Mucosa of rectum (tissue), 2 donors: ENCODE measurements at regions not wholly inside any gene's neighbourhood (a gene's known extent, or its start where the extent isn't known, plus 50 kb on each side); places are given as distances from the start of the nearest gene placed in this dataset.
"Not testable (repeated sequence)": the region's sequence is repeated elsewhere in the genome, so short reads cannot be mapped to it uniquely, and the experiment has no call there.

Experiments used
- H3K27ac ChIP-seq, 2 donors: one replicate each; pipeline ENCODE4 v1.7.0; 2013; ENCODE audit warnings: inconsistent platforms in 2 of 2, low read depth in 2 of 2, low read length in 2 of 2
- H3K27me3 ChIP-seq, 2 donors: one replicate each; pipeline ENCODE4 v1.7.0; 2013; ENCODE audit warnings: low read length in 2 of 2; ENCODE audit not compliant: control insufficient read depth in 2 of 2, insufficient read depth in 2 of 2
- H3K36me3 ChIP-seq, 2 donors: one replicate each; pipeline ENCODE4 v1.7.0; 2013; ENCODE audit warnings: low read length in 2 of 2; ENCODE audit not compliant: control insufficient read depth in 2 of 2, insufficient read depth in 2 of 2
- H3K4me1 ChIP-seq, 2 donors: one replicate each; pipeline ENCODE4 v1.7.0; 2013; ENCODE audit warnings: low read length in 2 of 2, mild to moderate bottlenecking in 1 of 2; ENCODE audit not compliant: control insufficient read depth in 2 of 2, insufficient read depth in 2 of 2
- H3K4me3 ChIP-seq, 2 donors: one replicate each; pipeline ENCODE4 v1.7.0; 2013; ENCODE audit warnings: low read length in 2 of 2
- H3K9ac ChIP-seq, 2 donors: one replicate each; pipeline ENCODE4 v1.7.0; 2013; ENCODE audit warnings: low read length in 2 of 2, low read depth in 1 of 2, mild to moderate bottlenecking in 1 of 2
- H3K9me3 ChIP-seq, 2 donors: one replicate each; pipeline ENCODE4 v1.7.0; 2013; ENCODE audit warnings: low read length in 2 of 2; ENCODE audit not compliant: control insufficient read depth in 2 of 2
- donor health status: healthy.
- donor health status: Normal muscosa, but diverticular disease.

DNA sequence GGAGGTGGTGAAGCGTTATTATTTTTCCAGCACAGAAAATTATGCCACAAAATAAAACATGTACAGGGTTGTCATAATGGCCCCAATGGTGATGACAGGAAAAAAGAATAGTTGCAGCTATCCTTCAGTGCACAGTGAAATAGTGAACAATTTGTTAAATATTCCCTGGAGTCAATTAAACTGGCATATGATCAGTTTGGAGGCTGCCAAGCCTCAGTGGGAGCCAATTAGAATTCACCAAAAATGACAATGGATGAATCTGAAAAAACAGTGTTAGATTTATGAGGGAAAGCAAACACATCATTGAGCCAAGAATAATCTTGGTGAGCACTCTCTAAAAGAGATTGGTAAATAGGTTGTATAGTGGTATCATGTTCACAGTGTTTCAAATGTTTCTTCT is 146.3 kb downstream of the OTUD1 start:
- Histone ChIP-seq H3K9me3 (no peaks in the 10 kb centered on the region), H3K4me3 (no peak overlapping the region), H3K27me3 (no peaks in the 10 kb centered on the region)

DNA sequence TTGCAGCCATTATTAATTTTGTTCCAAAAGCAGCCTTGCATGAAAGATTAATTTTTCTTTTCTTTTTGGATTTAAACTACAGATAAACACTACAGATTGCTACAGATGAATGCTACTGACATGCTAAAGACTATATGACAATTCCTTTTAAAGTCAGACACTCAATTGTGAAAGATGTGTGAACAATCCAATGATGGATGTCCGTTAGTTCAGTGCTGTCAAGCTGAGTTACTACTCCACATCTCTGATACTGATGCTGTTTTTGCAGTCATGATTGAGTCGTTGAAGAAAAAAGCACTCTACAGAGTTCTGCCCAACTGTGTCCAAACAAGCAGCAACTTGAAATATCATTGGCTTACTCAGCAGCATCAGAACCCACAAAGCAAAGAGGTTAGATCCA is 146.8 kb downstream of the OTUD1 start:
- no peaks in the 10 kb centered on the region for H3K4me1 ChIP-seq
- no peak overlapping the region for H3K9ac ChIP-seq
- H3K36me3 ChIP-seq: no peaks in the 10 kb centered on the region
- no peak overlapping the region for H3K27ac ChIP-seq
- H3K9me3 ChIP-seq: no peaks in the 10 kb centered on the region
- H3K27me3 ChIP-seq: no peaks in the 10 kb centered on the region
- no peak overlapping the region for H3K4me3 ChIP-seq

More for the DNA sequence above, 146.3 kb downstream of the OTUD1 start:
- no peaks in the 10 kb centered on the region for H3K36me3 ChIP-seq
- no peak overlapping the region for H3K27ac ChIP-seq
- no peaks in the 10 kb centered on the region for H3K4me1 ChIP-seq
- no peak overlapping the region for H3K9ac ChIP-seq

- not testable (repeated sequence) for H3K9me3 ChIP-seq, H3K27ac ChIP-seq, H3K27me3 ChIP-seq, H3K36me3 ChIP-seq, H3K4me3 ChIP-seq, H3K4me1 ChIP-seq, H3K9ac ChIP-seq
Observed at GRCh38 chr10:23595278-23595677, 156.4 kb downstream of the OTUD1 start.

- Histone ChIP-seq H3K4me3 (no peak overlapping the region), H3K4me1 (no peaks in the 10 kb centered on the region), H3K36me3 (no peaks in the 10 kb centered on the region), H3K9ac (no peak overlapping the region), H3K27ac (no peak overlapping the region), H3K27me3 (no peaks in the 10 kb centered on the region), H3K9me3 (no peaks in the 10 kb centered on the region)
Observed at GRCh38 chr10:23604613-23605012, 165.7 kb downstream of the OTUD1 start.

GRCh38 chr10:23606456-23606855 is 167.6 kb downstream of the OTUD1 start:
- Histone ChIP-seq H3K9me3 (no peaks in the 10 kb centered on the region), H3K27ac (no peak overlapping the region), H3K36me3 (no peaks in the 10 kb centered on the region), H3K4me3 (no peak overlapping the region), H3K4me1 (no peaks in the 10 kb centered on the region), H3K9ac (no peak overlapping the region), H3K27me3 (no peaks in the 10 kb centered on the region)

DNA sequence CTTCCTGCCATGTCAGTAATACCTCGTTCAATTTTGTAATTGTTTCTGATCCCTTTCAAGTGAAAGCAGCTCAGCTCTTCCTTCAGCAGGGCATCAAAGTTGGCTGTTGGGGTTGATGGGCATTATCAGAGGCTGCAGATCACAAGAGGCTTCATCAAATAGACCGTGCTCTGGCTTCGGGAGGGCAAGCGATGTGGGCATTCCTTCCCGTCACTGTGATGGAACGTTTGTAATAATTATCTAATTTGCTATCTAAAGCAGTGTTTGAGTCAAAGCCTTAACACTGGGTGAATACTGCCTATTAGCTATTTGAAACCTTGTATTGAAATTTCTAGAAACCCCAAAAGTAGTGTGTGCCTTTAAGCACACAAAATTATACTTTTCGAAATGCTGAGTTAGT is 170.1 kb downstream of the OTUD1 start:
- no peak overlapping the region for H3K27ac ChIP-seq
- no peaks in the 10 kb centered on the region for H3K4me1 ChIP-seq
- no peaks in the 10 kb centered on the region for H3K27me3 ChIP-seq
- H3K4me3 ChIP-seq: no peak overlapping the region
- no peak overlapping the region for H3K9ac ChIP-seq
- no peaks in the 10 kb centered on the region for H3K9me3 ChIP-seq
- no peaks in the 10 kb centered on the region for H3K36me3 ChIP-seq

DNA sequence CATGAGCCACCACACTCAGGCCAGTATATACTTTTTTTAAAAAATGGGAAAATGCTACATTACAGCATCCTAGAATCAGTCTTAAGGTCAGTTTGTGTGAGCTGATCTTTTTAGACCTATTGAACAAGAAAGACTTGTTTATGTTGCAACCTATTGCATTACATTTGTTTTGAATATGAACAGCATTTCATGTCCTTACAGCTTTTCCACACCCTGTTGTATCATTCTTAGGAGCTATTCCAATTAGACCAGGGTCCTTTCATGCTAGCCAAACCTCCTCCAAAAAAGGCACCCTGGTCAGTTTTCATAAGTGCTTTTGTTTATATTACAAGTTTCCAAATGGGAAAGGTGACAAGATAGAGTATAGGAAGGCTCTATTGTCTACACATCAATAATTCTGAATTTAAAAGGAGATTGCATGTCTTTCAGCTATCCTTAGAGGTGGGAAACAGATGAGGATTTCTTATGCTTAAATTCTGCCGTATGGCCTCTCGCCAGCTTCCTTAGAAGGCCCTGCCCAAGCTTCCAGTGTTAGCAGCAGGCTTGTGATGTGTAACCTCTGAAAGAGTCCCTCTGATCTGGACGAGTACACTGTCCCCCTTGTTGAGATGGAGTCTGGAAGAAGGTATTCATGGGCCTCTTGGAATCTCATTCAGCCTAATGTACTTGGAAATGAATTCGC is 171.9 kb downstream of the OTUD1 start:
- no peaks in the 10 kb centered on the region for H3K9me3 ChIP-seq
- no peaks in the 10 kb centered on the region for H3K4me1 ChIP-seq
- H3K36me3 ChIP-seq: no peaks in the 10 kb centered on the region
- no peak overlapping the region for H3K9ac ChIP-seq
- no peaks in the 10 kb centered on the region for H3K27me3 ChIP-seq
- no peak overlapping the region for H3K4me3 ChIP-seq
- no peak overlapping the region for H3K27ac ChIP-seq

DNA sequence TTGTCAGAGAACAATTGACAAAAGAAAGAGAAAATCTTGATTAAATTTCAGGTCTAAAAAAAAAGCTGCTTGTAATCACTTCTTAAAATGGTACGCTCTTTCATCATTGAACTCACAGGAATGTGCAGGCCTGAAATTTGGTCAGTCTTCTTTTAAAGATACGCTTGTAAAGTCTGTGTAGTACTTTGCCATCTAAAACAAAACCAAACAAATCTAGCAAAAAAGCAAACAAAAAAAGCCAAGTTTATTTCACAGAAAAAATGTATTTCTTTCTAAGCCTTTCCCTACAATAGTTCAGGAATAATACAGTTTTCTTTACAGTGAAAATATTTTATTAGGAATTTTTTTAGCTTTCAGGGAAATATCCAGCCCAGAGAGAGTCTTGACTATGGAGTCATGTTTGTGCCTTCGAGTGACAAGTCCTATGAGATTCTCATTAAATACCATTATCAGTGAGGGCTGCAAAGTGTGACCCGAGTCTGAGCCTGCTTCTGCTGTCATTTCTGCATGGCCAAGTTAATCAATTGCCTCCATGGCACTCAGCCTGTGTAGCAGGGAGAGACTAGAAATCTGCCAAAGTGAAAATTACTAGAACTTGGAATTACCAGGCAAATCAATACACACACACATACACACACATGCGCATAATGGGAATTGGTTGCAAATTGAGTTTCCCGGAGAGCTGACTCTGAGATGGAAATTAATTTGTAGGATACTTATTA is 172.6 kb downstream of the OTUD1 start:
- Histone ChIP-seq H3K27ac (no peak overlapping the region), H3K4me3 (no peak overlapping the region), H3K27me3 (no peaks in the 10 kb centered on the region), H3K4me1 (no peaks in the 10 kb centered on the region), H3K9me3 (no peaks in the 10 kb centered on the region), H3K9ac (no peak overlapping the region), H3K36me3 (no peaks in the 10 kb centered on the region)

GRCh38 chr10:23613900-23614299 is 175.0 kb downstream of the OTUD1 start:
- H3K9me3 ChIP-seq: no peaks in the 10 kb centered on the region
- H3K27ac ChIP-seq: no peak overlapping the region
- H3K4me3 ChIP-seq: no peak overlapping the region
- H3K9ac ChIP-seq: no peak overlapping the region
- H3K4me1 ChIP-seq: no peaks in the 10 kb centered on the region
- no peaks in the 10 kb centered on the region for H3K36me3 ChIP-seq
- no peaks in the 10 kb centered on the region for H3K27me3 ChIP-seq

DNA sequence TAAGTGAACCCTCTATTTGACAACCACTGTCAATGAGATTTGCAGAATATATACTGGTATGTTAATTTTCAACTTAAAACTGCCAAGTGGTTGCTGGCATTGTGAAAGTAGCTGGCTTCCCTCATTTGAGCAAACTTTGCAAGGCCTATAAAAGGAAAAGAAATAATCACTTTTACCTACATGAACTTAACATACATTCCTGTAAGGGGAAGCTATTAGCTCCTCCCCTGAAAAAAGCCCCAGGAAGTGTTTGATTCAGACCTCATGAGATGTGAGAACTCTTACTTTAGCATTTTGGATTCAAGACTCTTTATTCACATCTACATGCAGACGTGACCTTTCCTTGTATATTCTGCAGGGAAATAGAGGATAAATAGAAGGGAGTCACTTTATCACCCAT is 175.6 kb downstream of the OTUD1 start:
- no peak overlapping the region for H3K27ac ChIP-seq
- no peaks in the 10 kb centered on the region for H3K27me3 ChIP-seq
- no peak overlapping the region for H3K4me3 ChIP-seq
- no peaks in the 10 kb centered on the region for H3K36me3 ChIP-seq
- no peaks in the 10 kb centered on the region for H3K4me1 ChIP-seq
- H3K9me3 ChIP-seq: no peaks in the 10 kb centered on the region
- no peak overlapping the region for H3K9ac ChIP-seq
